ENCODE measurements at regions not wholly inside any gene's neighbourhood (a gene's known extent, or its start where the extent isn't known, plus 50 kb on each side); places are given as distances from the start of the nearest gene placed in this dataset.

DNA sequence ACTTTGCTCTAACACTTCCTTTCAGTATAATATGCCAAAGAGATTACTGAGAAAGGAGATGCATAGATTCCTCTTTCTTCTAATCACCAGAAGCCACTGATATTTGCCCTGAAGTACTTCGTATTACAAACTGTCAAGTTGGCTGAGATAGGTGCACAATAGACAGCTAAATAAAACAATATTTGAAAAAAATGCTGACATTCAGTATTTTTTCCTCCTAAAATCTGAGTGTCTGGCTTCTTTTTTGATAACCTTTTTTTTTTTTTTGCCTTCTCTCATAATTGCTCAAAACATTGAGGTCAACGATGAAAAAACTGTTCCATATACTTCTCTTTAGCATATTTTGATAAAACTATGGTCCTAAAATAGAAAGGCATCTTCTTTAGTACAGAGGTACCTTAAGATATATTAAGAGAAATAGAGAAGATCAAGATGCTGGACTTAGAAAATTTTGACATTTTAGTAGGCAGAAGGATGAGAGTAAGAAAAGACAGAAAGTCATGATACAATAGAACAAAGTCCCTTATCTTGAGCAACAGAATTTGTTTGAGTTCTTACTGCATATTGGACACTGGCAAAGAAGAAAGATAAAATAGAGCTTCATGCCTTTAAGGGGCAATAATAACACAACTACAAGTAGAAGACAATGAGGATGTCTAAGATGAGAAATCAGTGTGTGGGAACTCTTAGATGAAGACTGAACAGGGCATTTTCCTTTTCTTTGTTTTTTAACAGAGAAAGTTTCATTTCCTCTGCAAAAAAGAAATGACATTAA, 220.7 kb downstream of the PTH2R start:
- H3K27ac ChIP-seq (ENCODE audit: control insufficient read depth, insufficient read depth, low read length) = no peak overlapping the region
- no peak overlapping the region for H3K4me3 ChIP-seq (ENCODE audit: control insufficient read depth in 2 of 3, extremely low read depth in 1 of 3, insufficient read depth in 2 of 3, low read depth in 1 of 3, low read length in 3 of 3)
- no peaks in the 10 kb centered on the region for H3K27me3 ChIP-seq (ENCODE audit: control insufficient read depth, extremely low read depth, insufficient read depth, low read length)
- DNase-seq (ENCODE audit: low read depth, low spot score) (no peak), FAIRE-seq (no peak)
- H3K79me2 ChIP-seq (ENCODE audit: control insufficient read depth, insufficient read depth, low read length) = no peaks in the 10 kb centered on the region
- TF ChIP-seq, protein P1, sequence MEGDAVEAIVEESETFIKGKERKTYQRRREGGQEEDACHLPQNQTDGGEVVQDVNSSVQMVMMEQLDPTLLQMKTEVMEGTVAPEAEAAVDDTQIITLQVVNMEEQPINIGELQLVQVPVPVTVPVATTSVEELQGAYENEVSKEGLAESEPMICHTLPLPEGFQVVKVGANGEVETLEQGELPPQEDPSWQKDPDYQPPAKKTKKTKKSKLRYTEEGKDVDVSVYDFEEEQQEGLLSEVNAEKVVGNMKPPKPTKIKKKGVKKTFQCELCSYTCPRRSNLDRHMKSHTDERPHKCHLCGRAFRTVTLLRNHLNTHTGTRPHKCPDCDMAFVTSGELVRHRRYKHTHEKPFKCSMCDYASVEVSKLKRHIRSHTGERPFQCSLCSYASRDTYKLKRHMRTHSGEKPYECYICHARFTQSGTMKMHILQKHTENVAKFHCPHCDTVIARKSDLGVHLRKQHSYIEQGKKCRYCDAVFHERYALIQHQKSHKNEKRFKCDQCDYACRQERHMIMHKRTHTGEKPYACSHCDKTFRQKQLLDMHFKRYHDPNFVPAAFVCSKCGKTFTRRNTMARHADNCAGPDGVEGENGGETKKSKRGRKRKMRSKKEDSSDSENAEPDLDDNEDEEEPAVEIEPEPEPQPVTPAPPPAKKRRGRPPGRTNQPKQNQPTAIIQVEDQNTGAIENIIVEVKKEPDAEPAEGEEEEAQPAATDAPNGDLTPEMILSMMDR (optimal IDR thresholded peaks at IDR 0.05 in 1 of 3, IDR thresholded peaks at IDR 0.05 in 1 of 3, conservative IDR thresholded peaks at IDR 0.05 in 1 of 3; ENCODE audit: extremely low read depth in 1 of 3, insufficient read depth in 2 of 3, low read length in 3 of 3) = no peak
- TF ChIP-seq EZH2 (IDR thresholded peaks at IDR 0.05; ENCODE audit: low read length) = no peak
- H3K9me3 ChIP-seq (ENCODE audit: control insufficient read depth, low read depth, low read length) = no peaks in the 10 kb centered on the region
- no peaks in the 10 kb centered on the region for H3K4me1 ChIP-seq (ENCODE audit: control insufficient read depth, extremely low read depth, insufficient read depth, low read length)
- no peaks in the 10 kb centered on the region for H3K36me3 ChIP-seq (ENCODE audit: control insufficient read depth in 2 of 2, extremely low read depth in 1 of 2, insufficient read depth in 2 of 2, low read length in 2 of 2)
- H3K9ac ChIP-seq (ENCODE audit: control insufficient read depth, extremely low read depth, insufficient read depth, low read length) = no peak overlapping the region
- dilution Hi-C loops (cut with MboI; ENCODE audit: extremely low pct_ligation_motif_present, low sequenced_read_pairs) = no loop called here
- no peaks in the 10 kb centered on the region for H3K9me1 ChIP-seq (ENCODE audit: control insufficient read depth, extremely low read depth, insufficient read depth, low read length)
- no peaks in the 10 kb centered on the region for H4K20me1 ChIP-seq (ENCODE audit: control insufficient read depth, extremely low read depth, insufficient read depth, low read length)
- H3K4me2 ChIP-seq (ENCODE audit: control insufficient read depth, extremely low read depth, insufficient read depth, low read depth, low read length) = no peak overlapping the region
- no peak overlapping the region for H2AFZ ChIP-seq (ENCODE audit: control insufficient read depth, low read length)

DNA sequence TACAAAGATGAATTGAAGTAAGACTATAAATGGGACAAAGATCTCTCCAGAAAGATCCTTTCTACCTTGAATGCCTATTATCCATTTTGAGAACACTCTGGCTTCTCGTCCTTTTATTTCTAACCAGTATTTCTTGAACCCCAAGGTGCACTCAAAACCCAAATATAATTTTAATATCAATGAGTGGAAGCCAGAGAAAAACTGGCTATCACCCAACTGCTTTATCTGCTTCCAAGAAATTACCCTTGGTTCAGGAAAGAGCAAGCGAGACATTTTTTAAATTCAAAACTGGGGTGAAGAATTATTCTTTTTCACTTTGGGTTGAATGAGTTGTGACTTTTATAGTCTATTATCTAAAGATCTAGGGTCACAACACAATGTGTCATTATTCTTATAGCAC, 221.3 kb downstream of the PTH2R start:
- H3K36me3 ChIP-seq (ENCODE audit: control insufficient read depth in 2 of 2, extremely low read depth in 1 of 2, insufficient read depth in 2 of 2, low read length in 2 of 2) = no peaks in the 10 kb centered on the region
- no peaks in the 10 kb centered on the region for H3K9me1 ChIP-seq (ENCODE audit: control insufficient read depth, extremely low read depth, insufficient read depth, low read length)
- H2AFZ ChIP-seq (ENCODE audit: control insufficient read depth, low read length) = no peak overlapping the region
- H3K4me1 ChIP-seq (ENCODE audit: control insufficient read depth, extremely low read depth, insufficient read depth, low read length) = no peaks in the 10 kb centered on the region
- no peak for DNase-seq (ENCODE audit: low read depth, low spot score)
- H3K4me3 ChIP-seq (ENCODE audit: control insufficient read depth in 2 of 3, extremely low read depth in 1 of 3, insufficient read depth in 2 of 3, low read depth in 1 of 3, low read length in 3 of 3) = no peak overlapping the region
- H4K20me1 ChIP-seq (ENCODE audit: control insufficient read depth, extremely low read depth, insufficient read depth, low read length) = no peaks in the 10 kb centered on the region
- H3K9ac ChIP-seq (ENCODE audit: control insufficient read depth, extremely low read depth, insufficient read depth, low read length) = no peak overlapping the region
- no peaks in the 10 kb centered on the region for H3K79me2 ChIP-seq (ENCODE audit: control insufficient read depth, insufficient read depth, low read length)
- H3K9me3 ChIP-seq (ENCODE audit: control insufficient read depth, low read depth, low read length) = no peaks in the 10 kb centered on the region
- H3K4me2 ChIP-seq (ENCODE audit: control insufficient read depth, extremely low read depth, insufficient read depth, low read depth, low read length) = no peak overlapping the region
- no peak overlapping the region for H3K27ac ChIP-seq (ENCODE audit: control insufficient read depth, insufficient read depth, low read length)
- no peak for FAIRE-seq
- dilution Hi-C loops (cut with MboI; ENCODE audit: extremely low pct_ligation_motif_present, low sequenced_read_pairs) = no loop called here
- TF ChIP-seq, protein P1 (optimal IDR thresholded peaks at IDR 0.05 in 1 of 3, IDR thresholded peaks at IDR 0.05 in 1 of 3, conservative IDR thresholded peaks at IDR 0.05 in 1 of 3; ENCODE audit: extremely low read depth in 1 of 3, insufficient read depth in 2 of 3, low read length in 3 of 3) = no peak
- TF ChIP-seq EZH2 (IDR thresholded peaks at IDR 0.05; ENCODE audit: low read length) = no peak
- H3K27me3 ChIP-seq (ENCODE audit: control insufficient read depth, extremely low read depth, insufficient read depth, low read length) = no peaks in the 10 kb centered on the region

Measured in keratinocyte (primary cell).